Erythroblast (primary cell): ENCODE measurements at regions not wholly inside any gene's neighbourhood (a gene's known extent, or its start where the extent isn't known, plus 50 kb on each side); places are given as distances from the start of the nearest gene placed in this dataset.

Source experiments
- DNase-seq, 2 experiments: peaks; one replicate each; lab custom pipeline; 2025; lab: John Stamatoyannopoulos, UW
- GATA1 ChIP-seq: IDR thresholded peaks from 2 replicates; pipeline ENCODE4 v1.6.1; 2011; ENCODE audit warnings: low read depth, mild to moderate bottlenecking, control low read depth, low read length, moderate library complexity
- POLR2A ChIP-seq: IDR thresholded peaks from 2 replicates; pipeline ENCODE4 v1.6.1; 2011; ENCODE audit warnings: mild to moderate bottlenecking, low read length

GRCh38 chr7:68550635-68551034 is 1047.6 kb upstream of the AUTS2 start:
- no peak for DNase-seq
- TF ChIP-seq GATA1 (no peak), POLR2A (no peak)

GRCh38 chr7:68556537-68556936 is 1041.7 kb upstream of the AUTS2 start:
- no peak for DNase-seq
- no peak for TF ChIP-seq POLR2A
- no peak for TF ChIP-seq GATA1

GRCh38 chr7:68559518-68559917 is 1038.8 kb upstream of the AUTS2 start:
- no peak for DNase-seq
- TF ChIP-seq GATA1: no peak
- TF ChIP-seq POLR2A: no peak

GRCh38 chr7:68562323-68562899 is 1035.9 kb upstream of the AUTS2 start:
- TF ChIP-seq GATA1 (no peak), POLR2A (no peak)
- DNase-seq: no peak

- no peak for TF ChIP-seq POLR2A
- TF ChIP-seq GATA1: no peak
- DNase-seq: no peak
Observed at GRCh38 chr7:68564306-68565135, 1033.8 kb upstream of the AUTS2 start.

GRCh38 chr7:68571286-68571685 is 1027.0 kb upstream of the AUTS2 start:
- DNase-seq: no peak
- TF ChIP-seq POLR2A (no peak), GATA1 (no peak)

GRCh38 chr7:68573271-68574005 is 1024.8 kb upstream of the AUTS2 start:
- TF ChIP-seq POLR2A: no peak
- TF ChIP-seq GATA1: no peak
- DNase-seq: no peak

GRCh38 chr7:68576366-68576765 is 1021.9 kb upstream of the AUTS2 start:
- no peak for DNase-seq
- no peak for TF ChIP-seq GATA1
- no peak for TF ChIP-seq POLR2A

- DNase-seq: no peak
- TF ChIP-seq POLR2A: no peak
- TF ChIP-seq GATA1: no peak
Observed at GRCh38 chr7:68581417-68581816, 1016.9 kb upstream of the AUTS2 start.

- TF ChIP-seq GATA1 (no peak), POLR2A (no peak)
- DNase-seq: no peak
Observed at GRCh38 chr7:68587599-68587998, 1010.7 kb upstream of the AUTS2 start.

- TF ChIP-seq GATA1 (no peak), POLR2A (no peak)
- DNase-seq: no peak
Observed at GRCh38 chr7:68601826-68602225, 996.4 kb upstream of the AUTS2 start.

GRCh38 chr7:68604541-68604940 is 993.7 kb upstream of the AUTS2 start:
- TF ChIP-seq POLR2A: no peak
- TF ChIP-seq GATA1: no peak
- no peak for DNase-seq

- TF ChIP-seq POLR2A (no peak), GATA1 (no peak)
Observed at GRCh38 chr7:68610701-68611100, 987.6 kb upstream of the AUTS2 start.

GRCh38 chr7:68613405-68613804 is 984.9 kb upstream of the AUTS2 start:
- no peak for DNase-seq
- no peak for TF ChIP-seq GATA1
- TF ChIP-seq POLR2A: no peak

More at GRCh38 chr7:68610701-68611100, 987.6 kb upstream of the AUTS2 start:
- no peak for DNase-seq
